ENCODE measurements at regions not wholly inside any gene's neighbourhood (a gene's known extent, or its start where the extent isn't known, plus 50 kb on each side); places are given as distances from the start of the nearest gene placed in this dataset.

DNA sequence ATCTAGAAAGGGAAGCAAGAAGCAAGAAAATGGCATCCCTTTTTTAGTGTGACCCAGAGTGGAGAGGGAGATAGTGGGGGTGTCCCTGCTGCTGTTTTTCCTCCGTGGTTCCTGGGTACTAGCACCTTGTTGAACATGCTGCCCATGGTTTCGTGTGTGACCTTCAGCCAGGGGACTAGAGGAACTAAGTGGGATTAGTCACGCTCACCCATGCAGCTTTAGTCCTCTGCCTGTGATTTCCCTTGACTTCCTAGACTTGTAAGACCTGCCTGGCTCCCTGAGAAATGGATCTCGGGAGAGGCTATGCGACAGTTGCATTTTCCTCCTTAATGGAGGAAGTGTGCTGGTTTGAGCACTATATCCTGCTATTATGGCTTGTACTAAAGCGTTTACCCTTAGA is 471.4 kb downstream of the DCDC2C start:
- CTCF ChIA-PET, result no interaction called here
- Histone ChIP-seq H3K9me3 (ENCODE audit: control insufficient read depth, insufficient read depth, low read depth, low read length) (no peaks in the 10 kb centered on the region), H3K4me3 (ENCODE audit: low read depth, low read length) (no peak overlapping the region), H3K4me1 (ENCODE audit: control insufficient read depth, insufficient read depth, low read length) (no peaks in the 10 kb centered on the region), H3K36me3 (ENCODE audit: control insufficient read depth in 2 of 2, insufficient read depth in 1 of 2, low read length in 2 of 2) (no peaks in the 10 kb centered on the region), H3K27ac (ENCODE audit: extremely low read depth, low read depth, low read length) (no peak overlapping the region)
- POLR2A ChIA-PET, result no interaction called here
- no peak for TF ChIP-seq HIC1 (tag by site-specific recombination; IDR thresholded peaks at IDR 0.05)
- TF ChIP-seq ZBTB21 (tag by site-specific recombination; IDR thresholded peaks at IDR 0.05), result no peak
- no peak for TF ChIP-seq SALL2 (tag by site-specific recombination; IDR thresholded peaks at IDR 0.05; ENCODE audit: borderline replicate concordance)
- no peak for TF ChIP-seq ZNF2 (tag by site-specific recombination; IDR thresholded peaks at IDR 0.05)
- TF ChIP-seq, protein P1, sequence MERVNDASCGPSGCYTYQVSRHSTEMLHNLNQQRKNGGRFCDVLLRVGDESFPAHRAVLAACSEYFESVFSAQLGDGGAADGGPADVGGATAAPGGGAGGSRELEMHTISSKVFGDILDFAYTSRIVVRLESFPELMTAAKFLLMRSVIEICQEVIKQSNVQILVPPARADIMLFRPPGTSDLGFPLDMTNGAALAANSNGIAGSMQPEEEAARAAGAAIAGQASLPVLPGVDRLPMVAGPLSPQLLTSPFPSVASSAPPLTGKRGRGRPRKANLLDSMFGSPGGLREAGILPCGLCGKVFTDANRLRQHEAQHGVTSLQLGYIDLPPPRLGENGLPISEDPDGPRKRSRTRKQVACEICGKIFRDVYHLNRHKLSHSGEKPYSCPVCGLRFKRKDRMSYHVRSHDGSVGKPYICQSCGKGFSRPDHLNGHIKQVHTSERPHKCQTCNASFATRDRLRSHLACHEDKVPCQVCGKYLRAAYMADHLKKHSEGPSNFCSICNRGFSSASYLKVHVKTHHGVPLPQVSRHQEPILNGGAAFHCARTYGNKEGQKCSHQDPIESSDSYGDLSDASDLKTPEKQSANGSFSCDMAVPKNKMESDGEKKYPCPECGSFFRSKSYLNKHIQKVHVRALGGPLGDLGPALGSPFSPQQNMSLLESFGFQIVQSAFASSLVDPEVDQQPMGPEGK (tag by site-specific recombination; IDR thresholded peaks at IDR 0.05), result no peak
- no peak for TF ChIP-seq ZNF37A (tag by site-specific recombination; IDR thresholded peaks at IDR 0.05)
- no peak for TF ChIP-seq SP3 (tag by site-specific recombination; IDR thresholded peaks at IDR 0.05)
- no peak for TF ChIP-seq ZFHX2 (tag by site-specific recombination; conservative IDR thresholded peaks at IDR 0.05)
- TF ChIP-seq ZNF596 (tag by site-specific recombination; IDR thresholded peaks at IDR 0.05), result no peak

- H3K36me3 ChIP-seq (ENCODE audit: control insufficient read depth in 2 of 2, insufficient read depth in 1 of 2, low read length in 2 of 2), result no peaks in the 10 kb centered on the region
- POLR2A ChIA-PET, result no interaction called here
- no peaks in the 10 kb centered on the region for H3K9me3 ChIP-seq (ENCODE audit: control insufficient read depth, insufficient read depth, low read depth, low read length)
- H3K4me1 ChIP-seq (ENCODE audit: control insufficient read depth, insufficient read depth, low read length), result no peaks in the 10 kb centered on the region
- no peak overlapping the region for H3K4me3 ChIP-seq (ENCODE audit: low read depth, low read length)
- TF ChIP-seq TRIM28 (IDR thresholded peaks at IDR 0.05; ENCODE audit: borderline replicate concordance, low read length), result no peak
- TF ChIP-seq ZNF202 (tag by site-specific recombination; IDR thresholded peaks at IDR 0.05; ENCODE audit: borderline replicate concordance), result no peak
- no peak for TF ChIP-seq ZNF776 (tag by site-specific recombination; IDR thresholded peaks at IDR 0.05; ENCODE audit: borderline replicate concordance)
- TF ChIP-seq, protein P2, sequence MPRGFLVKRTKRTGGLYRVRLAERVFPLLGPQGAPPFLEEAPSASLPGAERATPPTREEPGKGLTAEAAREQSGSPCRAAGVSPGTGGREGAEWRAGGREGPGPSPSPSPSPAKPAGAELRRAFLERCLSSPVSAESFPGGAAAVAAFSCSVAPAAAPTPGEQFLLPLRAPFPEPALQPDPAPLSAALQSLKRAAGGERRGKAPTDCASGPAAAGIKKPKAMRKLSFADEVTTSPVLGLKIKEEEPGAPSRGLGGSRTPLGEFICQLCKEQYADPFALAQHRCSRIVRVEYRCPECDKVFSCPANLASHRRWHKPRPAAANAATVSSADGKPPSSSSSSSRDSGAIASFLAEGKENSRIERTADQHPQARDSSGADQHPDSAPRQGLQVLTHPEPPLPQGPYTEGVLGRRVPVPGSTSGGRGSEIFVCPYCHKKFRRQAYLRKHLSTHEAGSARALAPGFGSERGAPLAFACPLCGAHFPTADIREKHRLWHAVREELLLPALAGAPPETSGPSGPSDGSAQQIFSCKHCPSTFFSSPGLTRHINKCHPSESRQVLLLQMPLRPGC (tag by site-specific recombination; IDR thresholded peaks at IDR 0.05), result no peak
- TF ChIP-seq ZNF658 (tag by site-specific recombination; IDR thresholded peaks at IDR 0.05), result no peak
- no peak for TF ChIP-seq ZNF791 (tag by site-specific recombination; IDR thresholded peaks at IDR 0.05)
- TF ChIP-seq ZNF112 (tag by site-specific recombination; IDR thresholded peaks at IDR 0.05), result no peak
- TF ChIP-seq ZFP41 (tag by site-specific recombination; IDR thresholded peaks at IDR 0.05; ENCODE audit: borderline replicate concordance), result no peak
- no peak for TF ChIP-seq ZSCAN4 (tag by site-specific recombination; IDR thresholded peaks at IDR 0.05)
- no peak for TF ChIP-seq SETDB1 (IDR thresholded peaks at IDR 0.05; ENCODE audit: insufficient read length, low read length)
- no peak for TF ChIP-seq PBX3 (CRISPR knock-in tag; IDR thresholded peaks at IDR 0.05)
- no peak for TF ChIP-seq ZNF621 (tag by site-specific recombination; IDR thresholded peaks at IDR 0.05)
- TF ChIP-seq YY1 (tag by site-specific recombination; IDR thresholded peaks at IDR 0.05), result no peak
- TF ChIP-seq ZNF521 (tag by site-specific recombination; IDR thresholded peaks at IDR 0.05), result no peak
- no peak for TF ChIP-seq ZNF544 (tag by site-specific recombination; IDR thresholded peaks at IDR 0.05)
- TF ChIP-seq ZNF48 (tag by site-specific recombination; IDR thresholded peaks at IDR 0.05), result no peak
- TF ChIP-seq ZSCAN16 (tag by site-specific recombination; IDR thresholded peaks at IDR 0.05), result no peak
- no peak overlapping the region for H3K27ac ChIP-seq (ENCODE audit: extremely low read depth, low read depth, low read length)
- CTCF ChIA-PET, result no interaction called here
These were observed 472.0 kb downstream of the DCDC2C start for GRCh38 chr2:4175343-4175742.
